Osteocyte (in vitro differentiated cells): ENCODE measurements at regions not wholly inside any gene's neighbourhood (a gene's known extent, or its start where the extent isn't known, plus 50 kb on each side); places are given as distances from the start of the nearest gene placed in this dataset.

ENCODE experiments used
- DNase-seq: peaks from one replicate; pipeline ENCODE4 v3.0.0; 2021; ENCODE audit warnings: mixed read lengths; ENCODE audit not compliant: unreplicated experiment; ENCODE audit errors: extremely low spot score
- H3K27ac Mint-ChIP-seq: one replicate; pipeline ENCODE4 v1.8.0; 2021; ENCODE audit warnings: mild to moderate bottlenecking, mixed read lengths; ENCODE audit not compliant: unreplicated experiment
- H3K27me3 Mint-ChIP-seq: one replicate; pipeline ENCODE4 v1.8.0; 2021; ENCODE audit warnings: mixed read lengths; ENCODE audit not compliant: unreplicated experiment
- H3K36me3 Mint-ChIP-seq: one replicate; pipeline ENCODE4 v1.8.0; 2021; ENCODE audit warnings: mixed read lengths; ENCODE audit not compliant: unreplicated experiment
- H3K4me1 Mint-ChIP-seq: one replicate; pipeline ENCODE4 v1.8.0; 2021; ENCODE audit warnings: mixed read lengths; ENCODE audit not compliant: unreplicated experiment
- H3K4me3 Mint-ChIP-seq: one replicate; pipeline ENCODE4 v1.8.0; 2021; ENCODE audit warnings: mild to moderate bottlenecking, moderate library complexity, mixed read lengths; ENCODE audit not compliant: unreplicated experiment
- H3K9me3 Mint-ChIP-seq: one replicate; pipeline ENCODE4 v1.8.0; 2021; ENCODE audit warnings: mixed read lengths; ENCODE audit not compliant: unreplicated experiment
- CTCF ChIP-seq: fragments of 200-600 bp; sonication (generic); IDR thresholded peaks from 2 replicates; pipeline ENCODE4 v1.5.0; 2021; ENCODE audit warnings: antibody characterized with exemption, mild to moderate bottlenecking, moderate library complexity

- H3K27me3 Mint-ChIP-seq, result peaks cover 5% of the 10 kb centered on the region
- no peaks in the 10 kb centered on the region for H3K9me3 Mint-ChIP-seq
- H3K27ac Mint-ChIP-seq, result no peak overlapping the region
- no peak overlapping the region for H3K4me3 Mint-ChIP-seq
- TF ChIP-seq CTCF, result no peak
- H3K36me3 Mint-ChIP-seq, result no peaks in the 10 kb centered on the region
- no peaks in the 10 kb centered on the region for H3K4me1 Mint-ChIP-seq
- DNase-seq, result no peak
Observed at GRCh38 chr2:167534443-167534842, 646.2 kb downstream of the XIRP2 start.

DNA sequence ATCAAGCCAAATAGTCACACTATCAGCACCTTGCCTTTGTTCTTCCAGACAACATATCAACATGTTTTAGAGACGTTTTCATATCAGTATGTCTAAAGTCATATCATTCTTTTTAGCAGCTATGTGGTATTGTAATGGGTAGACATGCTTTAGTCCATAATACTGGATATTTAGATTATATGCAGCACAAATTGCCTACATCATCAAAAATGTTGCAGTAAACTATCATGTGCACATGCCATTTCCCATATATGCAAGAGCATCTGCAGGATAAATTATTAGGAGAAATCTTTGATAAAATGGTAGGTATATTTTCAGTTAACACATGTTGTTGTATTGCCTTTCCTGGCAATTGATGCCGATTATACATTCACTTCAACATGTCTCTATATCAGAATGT lies 636.5 kb downstream of the XIRP2 start:
- no peak overlapping the region for H3K27ac Mint-ChIP-seq
- no peak for DNase-seq
- H3K27me3 Mint-ChIP-seq, result peaks cover 8% of the 10 kb centered on the region
- H3K4me3 Mint-ChIP-seq, result no peak overlapping the region
- H3K4me1 Mint-ChIP-seq, result no peaks in the 10 kb centered on the region
- no peak for TF ChIP-seq CTCF
- H3K36me3 Mint-ChIP-seq, result no peaks in the 10 kb centered on the region
- H3K9me3 Mint-ChIP-seq, result no peaks in the 10 kb centered on the region

DNA sequence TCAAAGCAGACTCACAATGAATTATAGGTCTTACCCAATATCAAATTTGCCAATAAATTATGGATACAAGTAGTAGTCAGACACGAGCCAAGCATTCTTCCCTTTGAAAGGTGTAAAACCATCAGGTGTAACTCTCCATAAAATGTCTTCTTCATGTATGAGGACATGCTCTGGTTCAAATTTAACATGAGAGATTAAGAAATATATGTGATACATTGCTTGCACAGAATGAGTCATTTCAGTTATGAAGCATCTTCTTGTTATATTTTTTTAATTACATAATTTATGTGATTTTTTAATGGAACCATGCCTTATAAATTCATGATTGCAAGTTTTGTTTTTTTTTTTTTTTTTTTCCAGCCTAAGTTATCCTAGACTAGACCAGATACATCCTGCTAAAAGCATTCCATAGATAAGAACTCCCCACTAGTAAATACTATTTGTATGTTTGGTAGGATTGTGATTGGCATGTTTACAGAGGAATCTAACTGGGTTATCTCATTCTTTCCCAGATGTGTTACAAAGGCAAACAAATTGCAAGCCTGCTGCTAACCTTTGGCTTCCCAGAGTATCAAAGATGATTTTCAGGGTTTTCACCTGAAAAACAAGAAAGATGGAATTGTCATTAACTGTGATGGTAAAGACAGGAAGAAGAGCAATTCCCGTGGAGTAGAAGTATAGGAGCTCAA lies 621.9 kb downstream of the XIRP2 start:
- Mint-ChIP-seq H3K9me3 (no peaks in the 10 kb centered on the region), H3K36me3 (no peaks in the 10 kb centered on the region), H3K4me1 (no peaks in the 10 kb centered on the region), H3K4me3 (no peak overlapping the region), H3K27me3 (no peaks in the 10 kb centered on the region), H3K27ac (no peak overlapping the region)
- no peak for DNase-seq
- no peak for TF ChIP-seq CTCF

DNA sequence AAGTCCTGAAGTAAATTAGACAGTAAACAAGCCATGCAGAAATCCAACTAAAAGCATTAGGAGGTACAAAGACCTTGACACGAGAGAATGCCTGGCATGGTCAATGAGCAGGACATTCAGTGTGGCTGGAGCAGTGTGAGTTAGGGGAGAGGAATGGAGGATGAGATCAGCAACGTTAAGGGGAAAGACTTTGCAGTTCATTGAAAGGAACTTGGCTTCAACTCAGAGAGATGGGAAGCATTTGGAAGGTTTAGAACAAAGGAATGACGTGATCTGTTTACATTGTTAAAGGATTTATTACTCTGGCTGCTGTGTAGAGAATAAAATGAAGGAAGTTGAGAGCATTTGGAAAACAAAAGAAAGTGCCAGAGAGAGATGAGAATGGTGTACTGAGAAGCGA lies 621.3 kb downstream of the XIRP2 start:
- H3K27ac Mint-ChIP-seq, result no peak overlapping the region

GRCh38 chr2:167508709-167509108 lies 620.4 kb downstream of the XIRP2 start:
- no peak overlapping the region for H3K4me3 Mint-ChIP-seq
- no peak overlapping the region for H3K27ac Mint-ChIP-seq
- H3K27me3 Mint-ChIP-seq, result no peaks in the 10 kb centered on the region
- no peaks in the 10 kb centered on the region for H3K4me1 Mint-ChIP-seq
- no peaks in the 10 kb centered on the region for H3K36me3 Mint-ChIP-seq
- no peak for DNase-seq
- no peaks in the 10 kb centered on the region for H3K9me3 Mint-ChIP-seq
- no peak for TF ChIP-seq CTCF

More for the DNA sequence above, 621.3 kb downstream of the XIRP2 start:
- no peaks in the 10 kb centered on the region for H3K4me1 Mint-ChIP-seq
- no peaks in the 10 kb centered on the region for H3K9me3 Mint-ChIP-seq
- TF ChIP-seq CTCF, result no peak
- H3K27me3 Mint-ChIP-seq, result no peaks in the 10 kb centered on the region
- no peaks in the 10 kb centered on the region for H3K36me3 Mint-ChIP-seq
- DNase-seq, result no peak
- H3K4me3 Mint-ChIP-seq, result no peak overlapping the region
